K562 (cell line): ENCODE measurements at regions not wholly inside any gene's neighbourhood (a gene's known extent, or its start where the extent isn't known, plus 50 kb on each side); places are given as distances from the start of the nearest gene placed in this dataset.

Experiments
- ATAC-seq: fragments of 200-7000 bp; cut with Tn5 transposase; 3 replicates; pipeline ENCODE4 v1.9.1; 2020; ENCODE audit warnings: moderate library complexity
- BruUV-seq: library from RNA; stranded (reverse); fragments of 400-500 nt; replicated peaks from 2 replicates; lab custom pipeline; 2021; lab: Mats Ljungman, UMichigan
- CTCF ChIA-PET: fragments of 300-600 bp; formaldehyde crosslinking; extraction: SDS; loops from one replicate; lab custom pipeline; 2021; ENCODE audit warnings: low intra/inter-chr PET ratio; lab: Yijun Ruan, JAX
- POLR2A ChIA-PET: fragments of 300-600, 350-650 bp; sonication (Branson Sonifier 250); formaldehyde crosslinking; extraction: SDS; loops from one replicate; lab custom pipeline; 2021; ENCODE audit warnings: antibody characterized with exemption, inconsistent platforms; lab: Yijun Ruan, JAX
- DNase-seq, 4 experiments: peaks; one replicate each; pipeline versions ENCODE4 v3.0.0 to v3.0.0-alpha.2; 2011 to 2018; ENCODE audit warnings: low spot score in 3 of 4, mixed read lengths in 3 of 4; ENCODE audit errors: extremely low read depth in 1 of 4
- FAIRE-seq: peaks from 2 replicates; lab custom pipeline; 2011; peaks lifted over from hg19 to GRCh38; lab: Jason Lieb, UNC
- H2AFZ ChIP-seq: 2 replicates; pipeline ENCODE4 v1.6.0; 2011; ENCODE audit warnings: low read depth, low read length, control low read depth, inconsistent platforms
- H3K27ac ChIP-seq: fragments of 200-600 bp; 3 replicates; pipeline ENCODE4 v1.8.0; 2011; ENCODE audit warnings: low read depth, mild to moderate bottlenecking, control low read depth, inconsistent platforms, low read length, moderate library complexity, mixed read lengths; ENCODE audit errors: extremely low read depth
- H3K27me3 ChIP-seq, 2 experiments: fragments of 300-600 bp in 1 of 2; 2 replicates in 1 of 2; 3 replicates in 1 of 2; pipeline versions ENCODE4 v1.6.0 to v1.8.0; 2011; ENCODE audit warnings: inconsistent platforms in 2 of 2, low read length in 2 of 2, mild to moderate bottlenecking in 1 of 2, mixed read lengths in 1 of 2, moderate library complexity in 1 of 2; ENCODE audit not compliant: control insufficient read depth in 2 of 2, insufficient read depth in 2 of 2
- H3K36me3 ChIP-seq: fragments of 300-600 bp; 3 replicates; pipeline ENCODE4 v1.8.0; 2011; ENCODE audit warnings: mild to moderate bottlenecking, low read length, inconsistent platforms; ENCODE audit not compliant: control insufficient read depth, insufficient read depth
- H3K4me1 ChIP-seq, 2 experiments: fragments of 200-600 bp in 1 of 2; replicated peaks in 1 of 2; 2 replicates in 1 of 2; 3 replicates in 1 of 2; pipeline versions ENCODE4 v1.5.1 to v1.8.0; 2011; ENCODE audit warnings: inconsistent platforms in 2 of 2, low read length in 2 of 2, mild to moderate bottlenecking in 1 of 2, mixed read lengths in 1 of 2, moderate library complexity in 1 of 2; ENCODE audit not compliant: control insufficient read depth in 2 of 2, insufficient read depth in 2 of 2
- H3K4me2 ChIP-seq: 2 replicates; pipeline ENCODE4 v1.6.1; 2011; ENCODE audit warnings: low read length, control low read depth, inconsistent platforms, mixed read lengths; ENCODE audit not compliant: insufficient read depth
- H3K4me3 ChIP-seq: fragments of 200-600 bp; sonication (generic), shearing (Covaris generic); 2 replicates; pipeline ENCODE4 v1.5.1; 2016; ENCODE audit warnings: control low read depth, inconsistent platforms
- H3K79me2 ChIP-seq: fragments of 200-600 bp; 3 replicates; pipeline ENCODE4 v1.8.0; 2011; ENCODE audit warnings: low read length, inconsistent platforms; ENCODE audit not compliant: control insufficient read depth, insufficient read depth
- H3K9ac ChIP-seq, 2 experiments: 2 replicates each; pipeline versions ENCODE4 v1.6.0 to v1.6.1; 2011; ENCODE audit warnings: low read depth in 2 of 2, low read length in 2 of 2, control low read depth in 1 of 2, inconsistent platforms in 1 of 2, mild to moderate bottlenecking in 1 of 2, mixed read lengths in 1 of 2; ENCODE audit not compliant: insufficient read depth in 1 of 2
- H3K9me1 ChIP-seq: one replicate; pipeline ENCODE4 v1.6.0; 2011; ENCODE audit warnings: inconsistent platforms, mild to moderate bottlenecking, low read length, moderate library complexity; ENCODE audit not compliant: control insufficient read depth, insufficient read depth
- H3K9me3 ChIP-seq: replicated peaks from 2 replicates; pipeline ENCODE4 v1.5.1; 2011; ENCODE audit warnings: low read depth, low read length, inconsistent platforms; ENCODE audit not compliant: control insufficient read depth, insufficient read depth
- H4K20me1 ChIP-seq: replicated peaks from 2 replicates; pipeline ENCODE4 v1.6.1; 2011; ENCODE audit warnings: low read length, inconsistent platforms, mixed read lengths; ENCODE audit not compliant: control insufficient read depth, insufficient read depth
- CBX2 ChIP-seq: fragments of 200-600 bp; sonication (generic); IDR thresholded peaks from one replicate; pipeline ENCODE4 v1.6.1; 2012; ENCODE audit warnings: mild to moderate bottlenecking, low read length, inconsistent platforms; ENCODE audit not compliant: insufficient read depth, poor library complexity, severe bottlenecking
- HMG20A ChIP-seq: fragments of 450-650 bp; formaldehyde crosslinking; conservative IDR thresholded peaks from 2 replicates; pipeline ENCODE4 v1.4.0; 2020; ENCODE audit warnings: mild to moderate bottlenecking, mixed read lengths
- NUFIP1 ChIP-seq: fragments of 450-650 bp; IDR thresholded peaks from 2 replicates; pipeline ENCODE4 v1.6.1; 2018; ENCODE audit not compliant: partially characterized antibody
- RAD51 ChIP-seq: fragments of 450-650 bp; IDR thresholded peaks from 2 replicates; pipeline ENCODE4 v1.7.1; 2016; ENCODE audit warnings: low read depth, mild to moderate bottlenecking, borderline replicate concordance
- RBFOX2 ChIP-seq: fragments of 200-400 bp; formaldehyde crosslinking; IDR thresholded peaks from 2 replicates; pipeline ENCODE4 v1.6.1; 2017; ENCODE audit warnings: low read depth, mild to moderate bottlenecking, low read length, moderate library complexity
- SP1 ChIP-seq: sonication (generic); formaldehyde crosslinking; IDR thresholded peaks from 2 replicates; pipeline ENCODE4 v1.8.1; 2022; ENCODE audit warnings: mild to moderate bottlenecking, missing genetic modification reagents
- ZBTB33 ChIP-seq: sonication (generic); formaldehyde crosslinking; IDR thresholded peaks from 2 replicates; pipeline ENCODE4 v1.8.1; 2023; ENCODE audit warnings: mild to moderate bottlenecking, missing genetic modification reagents
- ZBTB43 ChIP-seq: sonication (generic); formaldehyde crosslinking; IDR thresholded peaks from 2 replicates; pipeline ENCODE4 v1.8.0; 2023; ENCODE audit warnings: mild to moderate bottlenecking, missing genetic modification reagents
- ZNF134 ChIP-seq: fragments of 250-450 bp; sonication (Bioruptor Pico); conservative IDR thresholded peaks from 2 replicates; pipeline ENCODE4 v1.4.0; 2020
- ZNF174 ChIP-seq: fragments of 250-450 bp; sonication (Bioruptor Pico); IDR thresholded peaks from 2 replicates; pipeline ENCODE4 v1.4.0; 2020; ENCODE audit warnings: mild to moderate bottlenecking
- ZNF316 ChIP-seq: fragments of 450-650 bp; IDR thresholded peaks from 2 replicates; pipeline ENCODE4 v1.6.1; 2016
- ZNF76 ChIP-seq: fragments of 250-450 bp; sonication (Bioruptor Pico); IDR thresholded peaks from 2 replicates; pipeline ENCODE4 v1.4.0; 2020; ENCODE audit warnings: mild to moderate bottlenecking, moderate library complexity, borderline replicate concordance
- WGBS: fragments of 100-300 bp; shearing (Covaris generic); methylation state at CpG from one replicate; pipeline ENCODE4 v1.1.6; 2016; ENCODE audit warnings: low coverage, mixed read lengths; ENCODE audit not compliant: insufficient coverage; ENCODE audit errors: missing lambda C conversion rate; 5-methylcytosine and 5-hydroxymethylcytosine counted together
- in situ Hi-C: fragments of 300-500 bp; cut with MboI; formaldehyde crosslinking; loops from 4 replicates; pipeline ENCODE4 v1.15.0; 2018; ENCODE audit warnings: inconsistent platforms, mixed read lengths
- intact Hi-C: fragments of 100-400 bp; cut with micrococcal nuclease; formaldehyde crosslinking; loops from 2 replicates; pipeline ENCODE4 v1.14.2; 2022

GRCh38 chr3:65178703-65179102 lies 490.9 kb upstream of the ADAMTS9 start:
- intact Hi-C loops = loop anchor here (10.0 kb wide), 1 partner anchor 464 kb away; no protein-coding TSS in a partner anchor
- no TSS peak for BruUV-seq
- WGBS = 2% methylated on average over 6 of the region's 6 CpGs

More at GRCh38 chr3:65178703-65179102, 490.9 kb upstream of the ADAMTS9 start:
- in situ Hi-C loops = no loop called here
- Histone ChIP-seq H4K20me1 (no peaks in the 10 kb centered on the region), H3K9me1 (no peaks in the 10 kb centered on the region), H2AFZ (no peak overlapping the region), H3K36me3 (no peaks in the 10 kb centered on the region), H3K4me1 (no peaks in the 10 kb centered on the region), H3K27me3 (no peaks in the 10 kb centered on the region), H3K4me3 (no peak overlapping the region)
- FAIRE-seq = no peak
- no peak for TF ChIP-seq ZNF174 (CRISPR knock-in tag)
- TF ChIP-seq RAD51 = no peak
- TF ChIP-seq HMG20A (CRISPR knock-in tag) = no peak
- no peak for TF ChIP-seq RBFOX2
- no peak for TF ChIP-seq ZNF76 (CRISPR knock-in tag)
- TF ChIP-seq ZNF316 = no peak
- no peak for TF ChIP-seq ZBTB33 (CRISPR knock-in tag)
- TF ChIP-seq SP1 (CRISPR knock-in tag) = no peak
- TF ChIP-seq NUFIP1 = no peak
- TF ChIP-seq ZNF134 (CRISPR knock-in tag) = no peak
- no peak for TF ChIP-seq ZBTB43
- TF ChIP-seq CBX2 = no peak
- TF ChIP-seq, all 486 proteins: peak for 0
- H3K9me3 ChIP-seq = no peaks in the 10 kb centered on the region
- ATAC-seq (no peak), DNase-seq (no peak)
- POLR2A ChIA-PET = no interaction called here
- CTCF ChIA-PET = no interaction called here
- no peaks in the 10 kb centered on the region for H3K79me2 ChIP-seq
- no peak overlapping the region for H3K9ac ChIP-seq
- no peak overlapping the region for H3K4me2 ChIP-seq
- no peak overlapping the region for H3K27ac ChIP-seq
